T1000 (cell line): ENCODE measurements at regions not wholly inside any gene's neighbourhood (a gene's known extent, or its start where the extent isn't known, plus 50 kb on each side); places are given as distances from the start of the nearest gene placed in this dataset.

ENCODE experiments used
- DNase-seq: peaks from one replicate; lab custom pipeline; 2025; ENCODE audit warnings: mixed read lengths; lab: John Stamatoyannopoulos, UW

DNA sequence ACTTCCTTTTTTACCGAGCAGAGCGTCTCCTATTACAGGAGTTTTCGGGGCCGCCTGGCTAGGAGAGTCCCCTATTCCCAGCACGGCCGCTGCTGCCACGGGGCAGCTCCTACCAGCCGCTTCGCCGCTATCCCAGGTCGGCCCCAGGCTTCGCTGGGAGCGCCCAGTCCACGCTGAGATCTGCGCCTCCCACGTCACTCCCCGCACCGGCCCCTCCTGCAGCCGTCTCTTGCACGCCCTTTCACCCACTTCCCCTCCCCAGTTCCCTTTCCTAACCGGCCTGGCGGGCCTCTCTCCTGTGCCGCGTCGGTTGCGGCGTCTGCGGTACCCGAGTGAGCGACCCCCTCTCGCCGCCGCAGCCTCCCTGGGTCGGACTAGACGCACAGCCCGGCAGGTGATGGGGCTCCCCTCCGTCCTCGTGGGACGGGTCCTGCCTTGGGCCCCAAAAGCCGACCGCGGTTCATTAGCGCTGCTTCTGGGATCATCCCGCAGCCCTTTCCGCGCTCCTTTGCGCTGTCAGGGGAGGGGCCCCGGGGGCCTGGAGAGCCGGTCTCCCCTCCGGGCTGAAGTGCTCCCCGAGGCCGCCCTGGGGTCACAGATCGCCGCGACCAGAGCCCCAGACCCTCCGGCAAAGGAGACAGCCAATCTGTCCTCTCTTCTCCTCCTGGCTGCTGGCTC, 1318.4 kb downstream of the TMEM121 start:
- DNase-seq: no peak

DNA sequence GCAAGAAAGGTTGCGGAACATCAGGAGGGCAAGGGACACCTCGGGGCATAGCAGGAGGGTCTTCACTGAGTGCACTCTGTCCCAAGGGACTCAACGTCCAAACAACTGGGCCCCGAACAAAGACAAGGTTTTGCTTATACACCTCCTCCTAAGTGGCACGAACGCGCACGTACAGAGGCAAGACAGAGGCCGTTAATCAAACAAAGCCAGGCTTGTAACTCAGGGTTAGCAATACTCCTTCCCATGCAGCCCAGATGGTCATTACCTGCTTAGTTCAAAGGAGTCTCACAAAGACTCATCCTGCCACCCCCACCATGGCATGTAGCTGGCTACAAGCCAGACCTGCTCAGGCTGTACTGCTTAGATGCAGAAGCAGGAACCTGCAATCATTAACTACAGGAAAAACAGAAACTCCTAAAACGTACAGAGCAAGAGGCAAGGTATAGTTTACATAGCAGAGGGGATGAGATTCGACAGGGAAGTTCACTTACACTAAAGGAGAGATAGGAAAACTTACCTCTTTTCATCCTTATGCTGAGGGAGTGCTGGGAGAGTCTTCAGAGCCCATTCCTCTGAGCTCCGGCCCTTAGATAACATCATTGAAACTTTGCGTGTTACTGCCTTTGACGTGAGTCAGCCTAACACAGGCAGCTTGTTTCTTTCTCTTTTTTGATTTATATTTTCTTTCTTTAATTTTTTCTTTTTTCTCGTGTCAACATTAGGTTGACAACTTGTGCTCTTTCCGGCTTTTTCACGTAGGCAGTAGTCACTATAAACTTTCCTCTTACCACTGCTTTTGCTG, 1319.1 kb downstream of the TMEM121 start:
- no peak for DNase-seq

DNA sequence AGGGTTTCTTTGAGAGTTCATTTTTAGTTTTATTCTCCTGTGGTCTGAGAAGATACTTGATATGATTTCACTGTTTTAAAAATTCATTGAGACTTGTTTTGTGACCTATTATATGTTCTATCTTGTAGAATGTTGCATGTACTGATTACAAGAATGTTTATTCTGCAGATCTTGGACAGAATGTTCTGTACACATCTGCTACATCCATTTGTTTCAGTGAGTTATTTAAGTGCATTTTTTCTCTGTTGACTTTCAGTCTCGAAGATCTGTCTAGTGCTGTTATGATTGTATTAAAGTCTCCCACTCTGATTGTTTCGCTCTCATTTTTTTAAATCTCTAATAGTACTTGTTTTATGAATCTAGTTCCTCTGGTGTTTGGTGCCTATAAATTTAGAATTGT, 1319.8 kb downstream of the TMEM121 start:
- no peak for DNase-seq

DNA sequence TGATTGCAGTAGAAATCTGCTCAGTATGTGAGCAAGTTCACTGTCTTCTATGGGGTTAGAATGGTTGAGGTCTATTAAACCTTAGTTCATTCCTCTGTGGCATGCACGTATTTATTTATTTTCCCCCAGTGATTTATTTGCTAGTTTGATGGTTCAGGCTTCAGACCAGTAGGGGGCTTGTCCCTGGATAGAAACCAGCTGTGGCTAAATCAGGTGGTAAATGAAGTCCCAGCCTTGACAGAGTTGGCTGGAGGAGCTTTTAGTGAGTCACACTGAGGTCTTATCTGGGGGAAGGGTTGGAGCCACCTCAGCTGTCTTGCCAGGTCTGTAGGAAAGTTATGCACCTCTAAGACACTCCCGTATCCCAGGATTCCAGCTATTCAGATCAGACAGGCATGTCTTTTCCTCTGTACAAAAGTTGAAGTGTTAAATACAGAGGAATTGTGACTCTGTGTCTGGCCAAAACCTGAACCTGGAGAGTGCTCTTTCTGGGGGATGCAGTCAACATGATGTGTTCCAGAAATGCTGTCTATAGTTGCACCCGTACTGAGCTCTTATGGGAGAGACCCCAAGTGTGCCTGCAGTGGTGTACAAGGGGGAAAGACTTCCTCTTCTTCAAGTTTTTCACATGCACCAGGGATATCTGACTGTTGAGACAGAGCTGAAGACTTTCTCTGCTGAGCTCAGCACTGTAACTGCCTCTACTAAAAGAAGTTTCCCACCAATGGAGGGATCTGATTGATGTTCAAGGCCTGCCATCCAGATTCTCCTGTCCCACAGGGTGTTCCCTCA, 1322.1 kb downstream of the TMEM121 start:
- DNase-seq: no peak

DNA sequence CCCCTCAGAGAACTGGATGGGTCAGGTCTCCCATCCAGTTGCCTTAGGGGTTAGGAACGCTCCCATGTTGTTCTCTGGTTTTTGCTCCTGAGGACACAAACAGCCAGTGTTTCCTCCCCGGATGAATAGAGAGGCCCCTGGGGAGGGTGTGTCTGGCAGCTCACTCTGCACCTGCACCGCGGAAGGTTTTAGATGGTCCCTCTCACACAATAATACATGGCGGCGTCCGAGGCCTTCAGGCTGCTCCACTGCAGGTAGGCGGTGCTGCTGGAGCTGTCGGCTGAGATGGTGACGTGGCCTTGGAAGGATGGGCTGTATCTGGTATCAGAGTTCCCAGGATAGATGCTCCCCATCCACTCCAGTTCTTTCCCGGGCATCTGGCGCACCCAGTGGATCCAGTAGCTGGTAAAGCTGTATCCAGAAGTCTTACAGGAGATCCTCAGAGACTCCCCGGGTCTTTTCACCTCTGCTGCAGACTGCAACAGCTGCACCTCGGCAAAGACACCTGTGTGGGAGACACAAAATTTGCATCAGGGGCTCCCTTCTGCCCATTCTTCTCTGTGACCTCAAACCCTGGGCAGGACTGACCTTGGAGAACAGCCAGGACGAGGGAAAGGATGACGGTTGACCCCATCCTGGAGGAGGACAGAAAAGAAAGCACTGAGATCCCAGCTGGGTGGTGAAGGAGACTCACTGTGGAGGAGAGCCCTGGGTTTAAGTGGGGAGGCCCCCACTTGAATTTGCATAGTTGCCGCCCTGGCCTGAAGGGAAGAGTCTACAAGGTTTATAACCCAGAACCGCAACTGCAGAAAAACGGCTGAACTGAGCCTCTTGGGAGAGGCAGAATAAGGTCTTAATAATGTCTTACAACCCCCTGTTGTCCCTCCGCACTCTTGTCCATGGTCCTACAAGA, 1324.8 kb downstream of the TMEM121 start:
- no peak for DNase-seq

DNA sequence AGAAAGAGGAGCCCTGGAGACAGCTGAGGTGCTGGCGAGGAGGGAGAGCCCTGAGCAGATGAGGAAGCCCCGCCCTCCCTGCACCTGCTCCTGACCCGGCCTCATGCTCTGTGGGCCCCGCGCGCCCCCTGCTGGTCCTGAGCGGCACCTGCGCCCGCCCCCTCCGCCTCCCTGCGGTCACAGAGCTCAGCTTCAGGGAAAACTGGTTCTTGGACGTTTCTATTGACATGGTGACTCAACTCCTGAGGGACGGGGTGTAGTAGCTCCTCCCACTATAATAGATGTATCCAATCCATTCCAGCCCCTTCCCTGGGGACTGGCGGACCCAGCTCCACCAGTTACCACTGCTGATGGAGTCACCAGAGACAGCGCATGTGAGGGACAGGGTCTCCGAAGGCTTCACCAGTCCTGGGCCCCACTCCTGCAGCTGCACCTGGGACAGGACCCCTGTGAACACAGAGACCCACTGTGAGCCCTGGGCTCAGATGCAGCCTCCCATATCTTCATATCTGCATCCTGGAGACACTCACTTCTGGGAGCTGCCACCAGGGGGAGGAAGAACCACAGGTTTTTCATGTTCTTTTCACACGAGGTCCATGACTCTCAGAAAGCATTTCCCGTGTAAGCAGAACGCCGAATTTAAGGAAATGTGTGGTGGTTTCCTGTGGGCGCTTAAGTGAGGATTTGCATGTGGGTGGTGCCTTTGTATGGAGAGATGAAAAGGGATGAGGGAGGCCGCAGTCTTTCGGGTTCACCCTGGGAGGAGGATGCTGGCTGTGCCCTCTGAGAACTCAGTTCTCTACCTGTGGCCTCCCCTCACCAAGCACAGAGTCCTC, 1346.4 kb downstream of the TMEM121 start:
- DNase-seq: peak; percentile 1

DNA sequence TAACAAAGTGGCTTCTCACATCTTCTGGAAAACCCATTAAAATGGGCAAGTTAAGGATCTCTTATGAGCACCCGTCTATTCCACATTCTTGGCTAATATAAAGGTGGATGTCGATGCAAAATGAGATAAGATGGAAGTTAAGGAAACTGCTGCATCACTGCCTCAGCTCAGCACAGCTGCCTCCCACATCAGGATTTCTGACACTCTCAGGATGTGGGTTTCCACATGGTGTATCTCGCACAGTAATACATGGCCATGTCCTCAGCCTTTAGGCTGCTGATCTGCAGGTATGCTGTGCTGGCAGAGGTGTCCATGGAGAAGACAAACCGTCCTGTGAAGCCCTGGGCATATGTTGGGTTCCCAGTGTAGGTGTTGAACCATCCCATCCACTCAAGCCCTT, 1348.0 kb downstream of the TMEM121 start:
- no peak for DNase-seq

DNA sequence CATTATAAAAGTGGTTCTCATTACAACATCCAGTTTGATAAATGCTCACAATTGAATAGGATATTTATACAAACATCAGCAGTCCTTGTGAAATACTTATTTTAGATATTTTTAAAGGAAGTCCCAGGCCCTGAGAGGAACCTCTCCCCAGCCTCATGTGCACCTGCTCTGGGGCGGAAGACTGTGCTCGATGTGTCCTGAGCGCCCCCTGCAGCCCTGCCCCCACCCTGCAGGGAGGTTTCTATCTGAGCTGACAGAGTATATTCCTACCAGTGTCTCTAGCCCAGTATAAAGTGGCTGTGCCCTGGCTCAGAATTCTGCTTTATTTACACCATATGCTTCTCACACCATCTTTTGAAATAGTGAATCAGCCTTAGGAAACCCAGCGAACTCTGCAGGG, 1349.1 kb downstream of the TMEM121 start:
- DNase-seq: no peak

DNA sequence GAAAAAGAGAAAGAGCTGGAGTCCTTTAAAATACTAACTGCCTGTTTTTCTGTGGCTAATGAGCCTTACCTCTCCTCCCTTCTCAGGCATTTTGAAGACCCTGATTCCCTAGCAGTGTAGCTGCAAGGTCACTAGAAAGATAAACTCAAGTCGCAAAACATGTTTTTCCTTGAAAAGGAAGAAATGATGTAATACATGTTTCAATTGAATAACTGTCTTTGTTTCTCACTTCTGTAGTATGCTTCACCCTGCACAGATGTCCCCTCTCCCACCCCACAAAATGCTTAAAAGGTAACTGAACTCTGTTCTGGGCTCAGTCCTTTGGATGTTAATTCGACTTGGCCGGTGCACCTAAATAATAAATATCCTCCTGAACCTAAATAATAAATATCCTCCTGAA, 1350.3 kb downstream of the TMEM121 start:
- DNase-seq: no peak

DNA sequence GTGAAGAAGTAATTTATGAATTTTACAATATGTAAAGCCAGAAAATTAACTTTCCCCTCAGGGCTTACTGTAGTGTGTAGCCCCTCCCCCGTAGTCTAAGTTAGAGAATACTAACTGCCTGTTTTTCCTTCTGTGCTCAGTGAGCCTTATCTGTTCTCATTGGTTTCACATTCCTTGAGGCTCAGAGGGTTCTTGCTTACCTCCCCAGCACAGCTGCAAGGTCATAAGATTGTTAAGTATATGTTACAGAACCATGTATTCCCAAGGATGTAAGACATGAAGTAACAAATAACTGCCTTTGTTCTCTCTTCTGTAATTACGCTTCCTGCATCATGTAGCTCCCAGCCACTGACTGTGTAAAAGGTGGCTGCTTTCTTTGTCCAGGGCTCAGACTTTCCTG, 1351.1 kb downstream of the TMEM121 start:
- no peak for DNase-seq

DNA sequence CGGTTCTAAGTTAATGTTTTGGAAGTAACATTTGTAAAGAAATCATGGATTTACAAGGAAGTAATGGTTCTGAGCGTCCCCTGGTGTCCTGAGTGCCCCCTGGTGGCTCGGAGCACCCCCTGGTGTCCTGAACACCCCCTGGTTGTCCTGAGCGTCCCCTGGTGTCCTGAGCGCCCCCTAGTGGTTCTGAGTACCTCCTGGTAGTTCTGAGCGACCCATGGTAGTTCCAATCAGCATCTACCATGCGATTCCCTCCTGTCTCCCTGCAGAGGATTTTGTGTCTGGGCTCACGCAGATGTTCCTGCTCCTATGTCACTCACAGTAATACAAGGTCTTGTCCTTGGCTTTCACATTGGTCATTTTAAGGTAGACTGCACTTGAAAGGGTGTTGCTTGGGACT, 1352.9 kb downstream of the TMEM121 start:
- DNase-seq: no peak

DNA sequence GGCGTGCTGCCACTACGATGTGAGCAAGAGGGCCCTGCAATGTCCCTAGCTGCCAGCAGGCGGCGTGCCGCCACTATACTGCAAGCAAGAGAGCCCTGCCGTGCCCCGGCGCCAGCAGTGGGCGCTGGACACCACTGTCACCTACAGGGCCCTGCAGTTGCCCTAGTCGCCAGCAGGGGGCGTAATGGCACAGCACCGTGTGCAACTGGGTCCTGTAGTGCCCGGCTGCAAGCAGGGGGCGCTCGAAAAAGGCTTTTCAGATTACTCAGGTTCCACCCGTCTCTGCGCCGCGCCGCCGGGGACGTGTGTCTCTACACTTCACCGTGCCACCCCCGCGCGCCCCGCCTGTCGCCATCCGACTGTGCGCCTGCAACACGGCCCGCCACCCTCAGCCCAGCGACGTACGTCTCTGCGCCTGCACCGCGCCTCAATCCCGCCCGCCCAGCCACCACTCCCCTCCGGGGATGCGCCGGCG, 1356.9 kb downstream of the TMEM121 start:
- DNase-seq: peak; percentile 33
